ENCODE measurements at regions not wholly inside any gene's neighbourhood (a gene's known extent, or its start where the extent isn't known, plus 50 kb on each side); places are given as distances from the start of the nearest gene placed in this dataset.

GRCh38 chr2:138428710-138429440, 72.7 kb upstream of the SPOPL start:
- in situ Hi-C loops (cut with MboI; ENCODE audit: low sequenced_read_pairs): no loop called here

- in situ Hi-C loops (cut with MboI; ENCODE audit: low sequenced_read_pairs): no loop called here
Observed at GRCh38 chr2:138430181-138430580, 71.4 kb upstream of the SPOPL start.

- in situ Hi-C loops (cut with MboI; ENCODE audit: low sequenced_read_pairs): no loop called here
Observed at GRCh38 chr2:138432971-138433370, 68.6 kb upstream of the SPOPL start.

- in situ Hi-C loops (cut with MboI; ENCODE audit: low sequenced_read_pairs): no loop called here
Observed at GRCh38 chr2:138433995-138434951, 67.3 kb upstream of the SPOPL start.

- in situ Hi-C loops (cut with MboI; ENCODE audit: low sequenced_read_pairs): no loop called here
Observed at GRCh38 chr2:138435701-138436100, 65.9 kb upstream of the SPOPL start.

- in situ Hi-C loops (cut with MboI; ENCODE audit: low sequenced_read_pairs): no loop called here
Observed at GRCh38 chr2:138439733-138440132, 61.8 kb upstream of the SPOPL start.

GRCh38 chr2:138440759-138441158, 60.8 kb upstream of the SPOPL start:
- in situ Hi-C loops (cut with MboI; ENCODE audit: low sequenced_read_pairs): no loop called here

- in situ Hi-C loops (cut with MboI; ENCODE audit: low sequenced_read_pairs): no loop called here
Observed at GRCh38 chr2:138441916-138442315, 59.7 kb upstream of the SPOPL start.

GRCh38 chr2:138444411-138444810, 57.2 kb upstream of the SPOPL start:
- in situ Hi-C loops (cut with MboI; ENCODE audit: low sequenced_read_pairs): no loop called here

GRCh38 chr2:138445227-138445626, 56.3 kb upstream of the SPOPL start:
- in situ Hi-C loops (cut with MboI; ENCODE audit: low sequenced_read_pairs): no loop called here

- in situ Hi-C loops (cut with MboI; ENCODE audit: low sequenced_read_pairs): no loop called here
Observed at GRCh38 chr2:138446043-138446442, 55.5 kb upstream of the SPOPL start.

GRCh38 chr2:138447889-138448570, 53.5 kb upstream of the SPOPL start:
- in situ Hi-C loops (cut with MboI; ENCODE audit: low sequenced_read_pairs): no loop called here

Measured in HL-60/S4 treated with phorbol 12-myristate 13-acetate at 8.2 ng/mL for 4 days and 3 days (cell line).